ENCODE measurements at regions not wholly inside any gene's neighbourhood (a gene's known extent, or its start where the extent isn't known, plus 50 kb on each side); places are given as distances from the start of the nearest gene placed in this dataset.

DNA sequence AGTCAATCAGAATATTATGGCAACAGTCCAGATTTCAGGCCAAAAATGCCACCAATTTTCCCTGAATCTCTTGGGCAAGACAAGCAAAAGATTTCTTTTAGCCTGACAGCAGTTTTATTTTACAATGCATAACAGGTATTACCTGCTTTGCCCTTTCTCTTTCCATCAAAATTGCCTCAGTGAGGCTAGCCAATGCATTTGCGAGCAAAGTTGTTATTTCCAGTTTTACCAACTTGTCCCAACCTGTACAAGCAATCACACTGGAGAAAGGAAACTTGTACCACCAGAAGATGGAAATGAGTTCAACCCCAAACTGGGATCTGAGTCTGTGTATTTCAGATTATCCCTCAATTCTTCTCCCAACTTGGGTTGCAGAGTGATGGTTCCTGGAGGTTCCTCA is 279.9 kb upstream of the CDYL start:
- Histone ChIP-seq H3K36me3 (ENCODE audit: insufficient read depth) (no peaks in the 10 kb centered on the region), H3K79me2 (replicated peaks; ENCODE audit: insufficient read depth) (no peaks in the 10 kb centered on the region), H3F3A (replicated peaks; ENCODE audit: low read depth) (no peaks in the 10 kb centered on the region), H3K27me3 (ENCODE audit: insufficient read depth) (no peaks in the 10 kb centered on the region), H3K27ac (ENCODE audit: low read depth) (no peak overlapping the region), H4K20me1 (replicated peaks; ENCODE audit: insufficient read depth) (no peaks in the 10 kb centered on the region), H3K4me1 (ENCODE audit: insufficient read depth) (no peaks in the 10 kb centered on the region), H3K4me2 (no peak overlapping the region), H3K4me3 (no peak overlapping the region), H3K9me2 (ENCODE audit: insufficient read depth) (peaks cover 13% of the 10 kb centered on the region; the same call in 1 of the 2 replicates), H2AFZ (peak overlapping the region; percentile 18; the same call in 1 of the 2 replicates)
- no peak overlapping the region for H3K4me3 Mint-ChIP-seq
- H3K4me1 Mint-ChIP-seq: no peaks in the 10 kb centered on the region
- DNase-seq (ENCODE audit: low spot score): no peak
- peaks cover 2% of the 10 kb centered on the region for H3K27me3 Mint-ChIP-seq (ENCODE audit: insufficient read depth, low read depth, poor library complexity)
- peaks cover 6% of the 10 kb centered on the region; the same call in 1 of the 3 replicates for H3K36me3 Mint-ChIP-seq (ENCODE audit: low read depth)
- no peak overlapping the region for H3K27ac Mint-ChIP-seq
- no peak for ATAC-seq
- TF ChIP-seq, protein P1, sequence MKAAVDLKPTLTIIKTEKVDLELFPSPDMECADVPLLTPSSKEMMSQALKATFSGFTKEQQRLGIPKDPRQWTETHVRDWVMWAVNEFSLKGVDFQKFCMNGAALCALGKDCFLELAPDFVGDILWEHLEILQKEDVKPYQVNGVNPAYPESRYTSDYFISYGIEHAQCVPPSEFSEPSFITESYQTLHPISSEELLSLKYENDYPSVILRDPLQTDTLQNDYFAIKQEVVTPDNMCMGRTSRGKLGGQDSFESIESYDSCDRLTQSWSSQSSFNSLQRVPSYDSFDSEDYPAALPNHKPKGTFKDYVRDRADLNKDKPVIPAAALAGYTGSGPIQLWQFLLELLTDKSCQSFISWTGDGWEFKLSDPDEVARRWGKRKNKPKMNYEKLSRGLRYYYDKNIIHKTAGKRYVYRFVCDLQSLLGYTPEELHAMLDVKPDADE (IDR thresholded peaks at IDR 0.05): no peak
- TF ChIP-seq CREB1 (CRISPR knock-in tag; IDR thresholded peaks at IDR 0.05; ENCODE audit: low read depth) (no peak), STAT1 (IDR thresholded peaks at IDR 0.05; ENCODE audit: unreplicated experiment) (no peak), NANOG (IDR thresholded peaks at IDR 0.05; ENCODE audit: borderline replicate concordance) (no peak), JUNB (IDR thresholded peaks at IDR 0.05; ENCODE audit: unreplicated experiment) (no peak), ZNF114 (CRISPR knock-in tag; IDR thresholded peaks at IDR 0.05) (no peak), EZH2phosphoT487 (IDR thresholded peaks at IDR 0.05; ENCODE audit: unreplicated experiment) (no peak), ZNF331 (CRISPR knock-in tag; IDR thresholded peaks at IDR 0.05; ENCODE audit: low read depth) (no peak), POLR2AphosphoS5 (IDR thresholded peaks at IDR 0.05; ENCODE audit: low read depth) (no peak), EZH2 (IDR thresholded peaks at IDR 0.05; ENCODE audit: low read depth, unreplicated experiment) (no peak)
- TF ChIP-seq, protein P2, sequence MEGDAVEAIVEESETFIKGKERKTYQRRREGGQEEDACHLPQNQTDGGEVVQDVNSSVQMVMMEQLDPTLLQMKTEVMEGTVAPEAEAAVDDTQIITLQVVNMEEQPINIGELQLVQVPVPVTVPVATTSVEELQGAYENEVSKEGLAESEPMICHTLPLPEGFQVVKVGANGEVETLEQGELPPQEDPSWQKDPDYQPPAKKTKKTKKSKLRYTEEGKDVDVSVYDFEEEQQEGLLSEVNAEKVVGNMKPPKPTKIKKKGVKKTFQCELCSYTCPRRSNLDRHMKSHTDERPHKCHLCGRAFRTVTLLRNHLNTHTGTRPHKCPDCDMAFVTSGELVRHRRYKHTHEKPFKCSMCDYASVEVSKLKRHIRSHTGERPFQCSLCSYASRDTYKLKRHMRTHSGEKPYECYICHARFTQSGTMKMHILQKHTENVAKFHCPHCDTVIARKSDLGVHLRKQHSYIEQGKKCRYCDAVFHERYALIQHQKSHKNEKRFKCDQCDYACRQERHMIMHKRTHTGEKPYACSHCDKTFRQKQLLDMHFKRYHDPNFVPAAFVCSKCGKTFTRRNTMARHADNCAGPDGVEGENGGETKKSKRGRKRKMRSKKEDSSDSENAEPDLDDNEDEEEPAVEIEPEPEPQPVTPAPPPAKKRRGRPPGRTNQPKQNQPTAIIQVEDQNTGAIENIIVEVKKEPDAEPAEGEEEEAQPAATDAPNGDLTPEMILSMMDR (conservative IDR thresholded peaks at IDR 0.05; ENCODE audit: low read depth in 2 of 2): no peak
- TF ChIP-seq, protein P3, sequence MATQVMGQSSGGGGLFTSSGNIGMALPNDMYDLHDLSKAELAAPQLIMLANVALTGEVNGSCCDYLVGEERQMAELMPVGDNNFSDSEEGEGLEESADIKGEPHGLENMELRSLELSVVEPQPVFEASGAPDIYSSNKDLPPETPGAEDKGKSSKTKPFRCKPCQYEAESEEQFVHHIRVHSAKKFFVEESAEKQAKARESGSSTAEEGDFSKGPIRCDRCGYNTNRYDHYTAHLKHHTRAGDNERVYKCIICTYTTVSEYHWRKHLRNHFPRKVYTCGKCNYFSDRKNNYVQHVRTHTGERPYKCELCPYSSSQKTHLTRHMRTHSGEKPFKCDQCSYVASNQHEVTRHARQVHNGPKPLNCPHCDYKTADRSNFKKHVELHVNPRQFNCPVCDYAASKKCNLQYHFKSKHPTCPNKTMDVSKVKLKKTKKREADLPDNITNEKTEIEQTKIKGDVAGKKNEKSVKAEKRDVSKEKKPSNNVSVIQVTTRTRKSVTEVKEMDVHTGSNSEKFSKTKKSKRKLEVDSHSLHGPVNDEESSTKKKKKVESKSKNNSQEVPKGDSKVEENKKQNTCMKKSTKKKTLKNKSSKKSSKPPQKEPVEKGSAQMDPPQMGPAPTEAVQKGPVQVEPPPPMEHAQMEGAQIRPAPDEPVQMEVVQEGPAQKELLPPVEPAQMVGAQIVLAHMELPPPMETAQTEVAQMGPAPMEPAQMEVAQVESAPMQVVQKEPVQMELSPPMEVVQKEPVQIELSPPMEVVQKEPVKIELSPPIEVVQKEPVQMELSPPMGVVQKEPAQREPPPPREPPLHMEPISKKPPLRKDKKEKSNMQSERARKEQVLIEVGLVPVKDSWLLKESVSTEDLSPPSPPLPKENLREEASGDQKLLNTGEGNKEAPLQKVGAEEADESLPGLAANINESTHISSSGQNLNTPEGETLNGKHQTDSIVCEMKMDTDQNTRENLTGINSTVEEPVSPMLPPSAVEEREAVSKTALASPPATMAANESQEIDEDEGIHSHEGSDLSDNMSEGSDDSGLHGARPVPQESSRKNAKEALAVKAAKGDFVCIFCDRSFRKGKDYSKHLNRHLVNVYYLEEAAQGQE (IDR thresholded peaks at IDR 0.05; ENCODE audit: unreplicated experiment): no peak
- TF ChIP-seq, protein P4, sequence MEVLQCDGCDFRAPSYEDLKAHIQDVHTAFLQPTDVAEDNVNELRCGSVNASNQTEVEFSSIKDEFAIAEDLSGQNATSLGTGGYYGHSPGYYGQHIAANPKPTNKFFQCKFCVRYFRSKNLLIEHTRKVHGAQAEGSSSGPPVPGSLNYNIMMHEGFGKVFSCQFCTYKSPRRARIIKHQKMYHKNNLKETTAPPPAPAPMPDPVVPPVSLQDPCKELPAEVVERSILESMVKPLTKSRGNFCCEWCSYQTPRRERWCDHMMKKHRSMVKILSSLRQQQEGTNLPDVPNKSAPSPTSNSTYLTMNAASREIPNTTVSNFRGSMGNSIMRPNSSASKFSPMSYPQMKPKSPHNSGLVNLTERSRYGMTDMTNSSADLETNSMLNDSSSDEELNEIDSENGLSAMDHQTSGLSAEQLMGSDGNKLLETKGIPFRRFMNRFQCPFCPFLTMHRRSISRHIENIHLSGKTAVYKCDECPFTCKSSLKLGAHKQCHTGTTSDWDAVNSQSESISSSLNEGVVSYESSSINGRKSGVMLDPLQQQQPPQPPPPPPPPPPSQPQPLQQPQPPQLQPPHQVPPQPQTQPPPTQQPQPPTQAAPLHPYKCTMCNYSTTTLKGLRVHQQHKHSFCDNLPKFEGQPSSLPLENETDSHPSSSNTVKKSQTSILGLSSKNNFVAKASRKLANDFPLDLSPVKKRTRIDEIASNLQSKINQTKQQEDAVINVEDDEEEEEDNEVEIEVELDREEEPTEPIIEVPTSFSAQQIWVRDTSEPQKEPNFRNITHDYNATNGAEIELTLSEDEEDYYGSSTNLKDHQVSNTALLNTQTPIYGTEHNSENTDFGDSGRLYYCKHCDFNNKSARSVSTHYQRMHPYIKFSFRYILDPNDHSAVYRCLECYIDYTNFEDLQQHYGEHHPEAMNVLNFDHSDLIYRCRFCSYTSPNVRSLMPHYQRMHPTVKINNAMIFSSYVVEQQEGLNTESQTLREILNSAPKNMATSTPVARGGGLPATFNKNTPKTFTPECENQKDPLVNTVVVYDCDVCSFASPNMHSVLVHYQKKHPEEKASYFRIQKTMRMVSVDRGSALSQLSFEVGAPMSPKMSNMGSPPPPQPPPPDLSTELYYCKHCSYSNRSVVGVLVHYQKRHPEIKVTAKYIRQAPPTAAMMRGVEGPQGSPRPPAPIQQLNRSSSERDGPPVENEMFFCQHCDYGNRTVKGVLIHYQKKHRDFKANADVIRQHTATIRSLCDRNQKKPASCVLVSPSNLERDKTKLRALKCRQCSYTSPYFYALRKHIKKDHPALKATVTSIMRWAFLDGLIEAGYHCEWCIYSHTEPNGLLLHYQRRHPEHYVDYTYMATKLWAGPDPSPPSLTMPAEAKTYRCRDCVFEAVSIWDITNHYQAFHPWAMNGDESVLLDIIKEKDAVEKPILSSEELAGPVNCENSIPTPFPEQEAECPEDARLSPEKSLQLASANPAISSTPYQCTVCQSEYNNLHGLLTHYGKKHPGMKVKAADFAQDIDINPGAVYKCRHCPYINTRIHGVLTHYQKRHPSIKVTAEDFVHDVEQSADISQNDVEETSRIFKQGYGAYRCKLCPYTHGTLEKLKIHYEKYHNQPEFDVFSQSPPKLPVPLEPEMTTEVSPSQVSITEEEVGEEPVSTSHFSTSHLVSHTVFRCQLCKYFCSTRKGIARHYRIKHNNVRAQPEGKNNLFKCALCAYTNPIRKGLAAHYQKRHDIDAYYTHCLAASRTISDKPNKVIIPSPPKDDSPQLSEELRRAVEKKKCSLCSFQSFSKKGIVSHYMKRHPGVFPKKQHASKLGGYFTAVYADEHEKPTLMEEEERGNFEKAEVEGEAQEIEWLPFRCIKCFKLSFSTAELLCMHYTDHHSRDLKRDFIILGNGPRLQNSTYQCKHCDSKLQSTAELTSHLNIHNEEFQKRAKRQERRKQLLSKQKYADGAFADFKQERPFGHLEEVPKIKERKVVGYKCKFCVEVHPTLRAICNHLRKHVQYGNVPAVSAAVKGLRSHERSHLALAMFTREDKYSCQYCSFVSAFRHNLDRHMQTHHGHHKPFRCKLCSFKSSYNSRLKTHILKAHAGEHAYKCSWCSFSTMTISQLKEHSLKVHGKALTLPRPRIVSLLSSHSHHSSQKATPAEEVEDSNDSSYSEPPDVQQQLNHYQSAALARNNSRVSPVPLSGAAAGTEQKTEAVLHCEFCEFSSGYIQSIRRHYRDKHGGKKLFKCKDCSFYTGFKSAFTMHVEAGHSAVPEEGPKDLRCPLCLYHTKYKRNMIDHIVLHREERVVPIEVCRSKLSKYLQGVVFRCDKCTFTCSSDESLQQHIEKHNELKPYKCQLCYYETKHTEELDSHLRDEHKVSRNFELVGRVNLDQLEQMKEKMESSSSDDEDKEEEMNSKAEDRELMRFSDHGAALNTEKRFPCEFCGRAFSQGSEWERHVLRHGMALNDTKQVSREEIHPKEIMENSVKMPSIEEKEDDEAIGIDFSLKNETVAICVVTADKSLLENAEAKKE (CRISPR knock-in tag; IDR thresholded peaks at IDR 0.05): no peak
- peaks cover 4% of the 10 kb centered on the region; the same call in 2 of the 3 replicates for H3K9me3 Mint-ChIP-seq

Data from GM23338 (cell line).